Thoracic aorta (tissue), 2 donors: ENCODE measurements at regions not wholly inside any gene's neighbourhood (a gene's known extent, or its start where the extent isn't known, plus 50 kb on each side); places are given as distances from the start of the nearest gene placed in this dataset.

Experiments used
- ATAC-seq: fragments of 150-250 bp; one replicate; pipeline ENCODE4 v1.8.0; 2017; ENCODE audit warnings: low read depth; ENCODE audit not compliant: insufficient number of reproducible peaks, low FRiP score
- DNase-seq: peaks from one replicate; pipeline ENCODE4 v3.0.0-alpha.2; 2020; ENCODE audit warnings: low spot score
- H3K27ac ChIP-seq, 2 donors: fragments of 200-600 bp; sonication (generic); 1 replicate in 1 of 2; 2 replicates in 1 of 2; pipeline ENCODE4 v1.5.1; 2016; ENCODE audit warnings: mild to moderate bottlenecking in 2 of 2, moderate library complexity in 2 of 2
- H3K27me3 ChIP-seq: fragments of 200-600 bp; sonication (generic); replicated peaks from 2 replicates; pipeline ENCODE4 v1.6.0; 2016; ENCODE audit warnings: mild to moderate bottlenecking; ENCODE audit not compliant: insufficient read depth
- H3K36me3 ChIP-seq: fragments of 200-600 bp; sonication (generic); one replicate; pipeline ENCODE4 v1.5.1; 2016
- H3K4me1 ChIP-seq, 2 donors: fragments of 200-600 bp; sonication (generic); 1 replicate in 1 of 2; 2 replicates in 1 of 2; pipeline versions ENCODE4 v1.5.1 to v1.6.0; 2016; ENCODE audit warnings: low read depth in 2 of 2, mild to moderate bottlenecking in 1 of 2; ENCODE audit not compliant: control insufficient read depth in 1 of 2
- H3K4me3 ChIP-seq: fragments of 200-600 bp; sonication (generic); 2 replicates; pipeline ENCODE4 v1.5.1; 2016; ENCODE audit warnings: mild to moderate bottlenecking
- H3K9me3 ChIP-seq: fragments of 200-600 bp; sonication (generic); 2 replicates; pipeline ENCODE4 v1.5.1; 2016
- TF ChIP-seq, protein P1 (sequence below): fragments of 200-600 bp; sonication (generic); IDR thresholded peaks from one replicate; pipeline ENCODE4 v1.5.1; 2019; ENCODE audit warnings: antibody characterized with exemption

DNA sequence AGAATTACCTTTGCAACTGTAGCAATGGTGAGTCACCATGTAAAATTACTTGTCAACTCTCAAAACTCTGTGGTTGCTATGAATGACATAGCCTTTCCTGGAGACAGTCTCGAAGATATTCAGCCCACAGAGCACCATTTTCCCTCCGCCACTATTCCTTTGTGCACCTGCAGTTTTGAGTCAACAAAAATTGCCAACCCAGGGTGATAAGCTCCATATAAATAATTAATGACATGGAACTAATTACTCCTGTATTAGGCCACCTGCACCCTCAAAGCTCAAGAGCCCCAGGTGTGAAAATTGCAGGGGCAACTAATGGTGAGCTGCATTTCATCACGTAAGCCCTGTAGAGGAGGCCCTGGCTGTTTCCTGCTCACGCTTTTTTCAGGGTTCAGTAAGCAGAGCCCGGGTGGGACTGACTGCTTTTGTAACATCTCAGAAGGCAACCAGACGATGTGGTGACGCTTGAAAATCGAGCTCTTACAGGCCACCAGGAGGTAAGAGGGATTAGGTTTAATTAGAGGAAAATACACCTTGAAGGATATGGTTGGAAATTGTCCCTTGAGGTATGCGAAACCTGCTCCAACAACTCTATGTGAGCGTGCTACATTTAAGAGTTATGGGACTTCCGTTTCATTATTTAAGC is 70.8 kb downstream of the BMP2 start:
- DNase-seq, result no peak
- Histone ChIP-seq H3K27ac (no peak overlapping the region), H3K9me3 (no peaks in the 10 kb centered on the region), H3K4me3 (no peak overlapping the region), H3K27me3 (no peaks in the 10 kb centered on the region), H3K36me3 (no peaks in the 10 kb centered on the region), H3K4me1 (no peaks in the 10 kb centered on the region)
- TF ChIP-seq, protein P1, sequence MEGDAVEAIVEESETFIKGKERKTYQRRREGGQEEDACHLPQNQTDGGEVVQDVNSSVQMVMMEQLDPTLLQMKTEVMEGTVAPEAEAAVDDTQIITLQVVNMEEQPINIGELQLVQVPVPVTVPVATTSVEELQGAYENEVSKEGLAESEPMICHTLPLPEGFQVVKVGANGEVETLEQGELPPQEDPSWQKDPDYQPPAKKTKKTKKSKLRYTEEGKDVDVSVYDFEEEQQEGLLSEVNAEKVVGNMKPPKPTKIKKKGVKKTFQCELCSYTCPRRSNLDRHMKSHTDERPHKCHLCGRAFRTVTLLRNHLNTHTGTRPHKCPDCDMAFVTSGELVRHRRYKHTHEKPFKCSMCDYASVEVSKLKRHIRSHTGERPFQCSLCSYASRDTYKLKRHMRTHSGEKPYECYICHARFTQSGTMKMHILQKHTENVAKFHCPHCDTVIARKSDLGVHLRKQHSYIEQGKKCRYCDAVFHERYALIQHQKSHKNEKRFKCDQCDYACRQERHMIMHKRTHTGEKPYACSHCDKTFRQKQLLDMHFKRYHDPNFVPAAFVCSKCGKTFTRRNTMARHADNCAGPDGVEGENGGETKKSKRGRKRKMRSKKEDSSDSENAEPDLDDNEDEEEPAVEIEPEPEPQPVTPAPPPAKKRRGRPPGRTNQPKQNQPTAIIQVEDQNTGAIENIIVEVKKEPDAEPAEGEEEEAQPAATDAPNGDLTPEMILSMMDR, result no peak
- no peak for ATAC-seq

DNA sequence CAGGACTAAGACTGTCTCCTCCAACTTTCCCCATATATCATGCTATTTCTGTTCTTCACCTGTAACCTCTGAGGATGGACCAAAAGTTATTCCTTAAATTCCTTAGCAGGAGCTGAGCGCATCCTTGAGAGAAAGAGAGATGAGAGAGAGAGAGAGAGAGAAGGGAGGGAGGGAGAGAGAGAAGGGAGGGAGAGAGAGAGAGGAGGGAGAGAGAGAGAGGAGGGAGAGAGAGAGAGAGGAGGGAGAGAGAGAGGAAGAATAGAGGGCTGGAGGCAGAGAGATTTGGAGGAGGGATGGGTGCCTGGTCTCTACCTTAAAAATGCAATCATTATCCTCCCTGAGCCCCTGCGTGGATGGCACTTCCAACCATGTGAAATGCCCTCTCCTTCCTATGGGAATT is 73.6 kb downstream of the BMP2 start:
- no peak overlapping the region for H3K27ac ChIP-seq
- no peaks in the 10 kb centered on the region for H3K27me3 ChIP-seq
- no peak for ATAC-seq
- H3K36me3 ChIP-seq, result no peaks in the 10 kb centered on the region
- no peaks in the 10 kb centered on the region for H3K9me3 ChIP-seq
- H3K4me3 ChIP-seq, result no peak overlapping the region
- DNase-seq, result no peak
- TF ChIP-seq, protein P1, result no peak
- H3K4me1 ChIP-seq, result no peaks in the 10 kb centered on the region

GRCh38 chr20:6845141-6845540 is 77.7 kb downstream of the BMP2 start:
- H3K4me1 ChIP-seq, result no peaks in the 10 kb centered on the region
- no peaks in the 10 kb centered on the region for H3K36me3 ChIP-seq
- no peaks in the 10 kb centered on the region for H3K9me3 ChIP-seq
- TF ChIP-seq, protein P1, result no peak
- no peak overlapping the region for H3K4me3 ChIP-seq
- ATAC-seq, result no peak
- no peak for DNase-seq
- H3K27me3 ChIP-seq, result no peaks in the 10 kb centered on the region
- H3K27ac ChIP-seq, result no peak overlapping the region

DNA sequence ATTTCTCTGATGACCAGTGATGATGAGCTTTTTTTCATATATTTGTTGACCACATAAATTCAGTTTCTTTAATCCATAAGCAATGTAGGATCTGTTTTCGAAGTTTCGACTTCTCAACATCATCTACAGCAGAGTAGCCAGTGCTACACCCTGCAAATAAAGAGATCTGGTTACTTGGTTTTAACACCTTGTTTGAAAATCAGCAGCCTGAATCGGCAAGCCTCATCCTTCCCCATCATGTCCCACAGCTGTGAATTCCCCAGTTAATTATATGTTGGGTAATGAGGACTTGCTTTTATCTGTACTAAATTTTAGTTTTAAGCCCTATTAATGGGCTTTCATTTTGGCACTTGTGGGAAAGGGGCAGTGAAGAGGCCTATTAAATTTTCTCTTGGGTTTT is 80.6 kb downstream of the BMP2 start:
- H3K27ac ChIP-seq, result no peak overlapping the region
- TF ChIP-seq, protein P1, result no peak
- no peaks in the 10 kb centered on the region for H3K4me1 ChIP-seq
- DNase-seq (no peak), ATAC-seq (no peak)
- H3K9me3 ChIP-seq, result no peaks in the 10 kb centered on the region
- no peak overlapping the region for H3K4me3 ChIP-seq
- H3K36me3 ChIP-seq, result no peaks in the 10 kb centered on the region
- H3K27me3 ChIP-seq, result no peaks in the 10 kb centered on the region

DNA sequence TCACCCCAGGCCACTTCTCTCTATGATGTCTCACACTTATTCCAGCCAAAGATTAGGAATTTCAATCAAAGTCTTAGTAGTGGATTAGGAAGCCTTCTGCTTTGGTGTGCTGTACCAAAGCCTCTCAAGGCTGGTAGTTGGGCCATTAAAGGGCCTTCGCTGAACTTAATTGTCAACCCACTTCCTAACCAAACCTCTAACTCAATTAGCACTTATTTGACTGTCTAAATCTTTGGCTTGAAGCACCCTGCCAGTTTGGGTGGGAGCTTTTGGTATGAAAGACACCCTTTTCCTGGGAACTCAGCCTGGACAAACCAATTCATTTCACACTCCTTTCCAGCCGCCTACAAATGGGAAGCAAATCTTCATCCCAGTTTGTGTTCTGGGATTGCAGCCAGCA is 81.5 kb downstream of the BMP2 start:
- Histone ChIP-seq H3K27me3 (no peaks in the 10 kb centered on the region), H3K36me3 (no peaks in the 10 kb centered on the region), H3K4me1 (no peaks in the 10 kb centered on the region), H3K9me3 (no peaks in the 10 kb centered on the region), H3K27ac (no peak overlapping the region), H3K4me3 (no peak overlapping the region)
- TF ChIP-seq, protein P1, result no peak
- DNase-seq, result no peak
- no peak for ATAC-seq
